GM12891 (cell line): ENCODE measurements at regions not wholly inside any gene's neighbourhood (a gene's known extent, or its start where the extent isn't known, plus 50 kb on each side); places are given as distances from the start of the nearest gene placed in this dataset.

ENCODE experiments used
- PAX5 ChIP-seq: IDR thresholded peaks from 2 replicates; pipeline ENCODE4 v1.6.1; 2011; ENCODE audit warnings: low read length, moderate library complexity, mild to moderate bottlenecking; ENCODE audit not compliant: insufficient read depth, severe bottlenecking
- POLR2AphosphoS5 ChIP-seq: IDR thresholded peaks from 2 replicates; pipeline ENCODE4 v1.6.1; 2011; ENCODE audit warnings: low read depth, low read length, control low read depth
- TAF1 ChIP-seq: IDR thresholded peaks from 2 replicates; pipeline ENCODE4 v1.6.1; 2011; ENCODE audit warnings: low read depth, low read length, control low read depth

GRCh38 chr6:74554041-74554440, 651.8 kb downstream of the COL12A1 start:
- no peak for TF ChIP-seq TAF1
- no peak for TF ChIP-seq POLR2AphosphoS5
- no peak for TF ChIP-seq PAX5
